Adrenal gland (tissue), 5 donors: ENCODE measurements at regions not wholly inside any gene's neighbourhood (a gene's known extent, or its start where the extent isn't known, plus 50 kb on each side); places are given as distances from the start of the nearest gene placed in this dataset.

Experiments used
- CTCF ChIP-seq, 6 experiments: fragments of 450-650 bp in 4 of 6; fragments of 200-600 bp in 2 of 6; sonication (generic) in 1 of 6; IDR thresholded peaks; 1 replicate in 5 of 6; 2 replicates in 1 of 6; pipeline versions ENCODE4 v1.5.1 to v1.8.0; 2016 to 2021; ENCODE audit warnings: antibody characterized with exemption in 6 of 6, mild to moderate bottlenecking in 2 of 6, moderate library complexity in 1 of 6
- POLR2A ChIP-seq, 2 donors: fragments of 450-650 bp; IDR thresholded peaks; one replicate each; pipeline ENCODE4 v1.6.1; 2017; ENCODE audit warnings: antibody characterized with exemption in 2 of 2, mild to moderate bottlenecking in 2 of 2, moderate library complexity in 1 of 2
- donor health status: DM: no; HTN: no; CAD: no.

- TF ChIP-seq CTCF (IDR thresholded peaks at IDR 0.05): no peak
- TF ChIP-seq POLR2A (IDR thresholded peaks at IDR 0.05): no peak
Measured at GRCh38 chr3:69565316-69565715, 173.9 kb upstream of the MITF start.
